GM18870 (cell line): ENCODE measurements at regions not wholly inside any gene's neighbourhood (a gene's known extent, or its start where the extent isn't known, plus 50 kb on each side); places are given as distances from the start of the nearest gene placed in this dataset.
"Not testable (repeated sequence)": the region's sequence is repeated elsewhere in the genome, so short reads cannot be mapped to it uniquely, and the experiment has no call there.

ENCODE experiments used
- ATAC-seq: cut with Tn5 transposase; IDR thresholded peaks from one replicate; pipeline ENCODE4 v1.9.1; 2021; ENCODE audit warnings: moderate library complexity; ENCODE audit not compliant: unreplicated experiment

DNA sequence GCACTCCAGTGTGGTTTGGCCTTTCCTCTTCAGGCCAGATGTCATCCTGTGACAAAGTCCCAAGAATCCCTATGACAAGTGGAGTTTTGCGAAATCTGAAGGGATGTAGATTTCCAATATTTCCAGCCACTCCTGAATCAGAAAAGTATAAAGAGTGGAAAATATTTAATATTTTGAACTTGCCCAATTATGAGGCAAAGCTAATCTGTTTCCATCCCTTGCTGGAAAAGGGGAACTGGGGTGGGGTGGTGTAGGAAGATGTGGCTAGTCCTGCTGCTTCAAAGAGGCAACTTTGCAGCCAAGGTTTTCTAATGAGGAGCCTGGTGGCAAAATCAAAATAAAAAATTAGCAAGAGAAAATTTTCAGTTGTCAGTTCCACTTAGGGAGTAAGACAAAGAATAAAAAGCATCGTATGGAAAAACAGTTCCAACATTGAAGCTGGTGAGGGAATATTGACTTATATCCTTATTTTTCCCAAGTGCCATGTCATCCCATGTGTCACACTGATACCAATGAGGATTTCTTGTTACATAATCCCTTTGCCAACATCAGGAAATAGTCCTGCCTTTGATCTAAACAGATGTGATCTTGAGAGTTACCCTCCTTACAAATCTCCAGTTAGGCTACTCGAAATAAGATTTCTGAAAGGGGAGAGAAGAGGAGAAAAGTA lies 480.0 kb upstream of the JARID2 start:
- no peak for ATAC-seq

DNA sequence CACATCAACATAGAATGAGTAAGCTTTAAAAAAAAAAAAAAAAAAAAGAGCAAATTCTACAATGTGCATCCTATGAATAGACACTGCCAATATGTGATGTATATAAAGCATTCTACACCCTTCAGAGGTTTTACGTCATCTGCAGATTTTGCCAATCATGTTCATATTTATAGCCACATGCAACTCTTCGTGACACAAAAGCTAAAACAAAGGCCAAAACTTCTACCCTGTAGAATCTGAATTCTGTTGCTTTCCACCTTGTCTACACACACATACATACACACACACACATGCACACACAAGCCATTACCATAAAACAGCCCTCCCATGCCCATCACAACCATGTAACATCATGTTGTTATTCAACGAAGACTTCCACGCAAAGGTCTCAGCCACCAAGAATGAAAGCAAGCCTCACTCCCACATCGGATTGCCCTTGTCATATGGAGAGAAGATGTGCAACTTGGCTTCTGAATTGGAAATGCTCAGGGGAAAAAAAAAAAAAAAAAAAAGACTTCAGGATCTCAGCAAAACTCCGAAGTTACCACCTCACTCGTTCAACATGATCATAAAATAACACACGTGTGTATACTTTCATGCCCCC lies 479.4 kb upstream of the JARID2 start:
- no peak for ATAC-seq

DNA sequence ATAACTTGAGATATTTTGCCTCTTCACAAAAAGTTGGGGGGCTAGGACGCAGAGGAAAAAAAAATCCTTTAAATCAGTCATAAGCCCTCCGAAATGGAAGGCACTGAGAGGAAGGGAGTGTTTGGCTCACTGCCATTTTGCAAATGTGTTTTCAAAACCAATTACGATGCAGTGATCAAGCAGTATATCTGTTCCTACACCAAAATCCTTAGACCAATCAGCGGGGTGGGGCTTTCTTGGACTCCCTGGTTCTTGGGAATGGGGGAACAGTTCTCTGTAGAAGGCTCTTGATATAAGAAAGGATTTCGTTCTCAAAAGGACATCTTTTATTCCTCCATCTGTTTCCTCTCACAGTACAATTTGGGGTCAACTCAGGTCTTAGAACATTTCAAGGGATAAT lies 478.6 kb upstream of the JARID2 start:
- ATAC-seq, result no peak

- no peak for ATAC-seq
These were observed 475.8 kb upstream of the JARID2 start for GRCh38 chr6:14770040-14770439.

DNA sequence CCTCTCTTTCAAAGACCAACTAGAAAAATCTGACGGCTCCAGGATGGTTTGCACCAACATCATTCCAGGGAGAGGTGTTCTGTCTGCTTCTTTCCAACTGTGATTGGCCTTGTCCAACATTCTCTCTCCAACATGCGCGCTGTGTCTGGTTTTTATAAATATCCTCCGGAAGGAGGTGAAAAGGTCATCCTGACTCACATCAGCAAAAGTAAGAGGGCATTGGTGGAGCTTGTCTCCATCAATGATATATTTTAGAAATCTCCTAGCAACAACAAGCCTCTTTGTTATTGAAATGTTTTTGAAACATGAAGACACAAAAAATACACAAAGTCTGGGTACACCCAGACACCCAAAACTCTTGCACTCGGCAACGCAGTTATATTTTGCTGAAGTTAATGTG lies 475.3 kb upstream of the JARID2 start:
- ATAC-seq, result no peak

GRCh38 chr6:14771016-14771415 lies 474.9 kb upstream of the JARID2 start:
- ATAC-seq, result no peak

DNA sequence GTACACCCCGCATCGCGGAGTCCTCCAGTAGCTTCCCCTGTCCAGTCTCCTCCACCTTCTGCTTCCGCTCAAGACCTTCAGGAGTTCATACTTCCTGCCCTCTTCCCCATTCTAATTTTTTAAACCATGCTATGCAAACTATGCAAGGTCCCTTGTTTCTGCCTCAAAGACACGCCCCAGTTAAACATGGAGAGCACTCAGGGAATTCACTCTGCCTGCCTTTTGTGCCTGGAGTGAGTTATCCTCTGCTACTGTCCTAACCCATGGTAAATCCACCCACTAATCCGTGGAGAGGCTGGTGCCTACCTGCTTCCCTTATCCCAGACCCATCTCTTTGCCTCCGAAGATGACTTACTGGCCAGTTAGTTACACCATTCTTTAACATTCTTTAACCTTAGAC lies 473.7 kb upstream of the JARID2 start:
- ATAC-seq, result no peak

DNA sequence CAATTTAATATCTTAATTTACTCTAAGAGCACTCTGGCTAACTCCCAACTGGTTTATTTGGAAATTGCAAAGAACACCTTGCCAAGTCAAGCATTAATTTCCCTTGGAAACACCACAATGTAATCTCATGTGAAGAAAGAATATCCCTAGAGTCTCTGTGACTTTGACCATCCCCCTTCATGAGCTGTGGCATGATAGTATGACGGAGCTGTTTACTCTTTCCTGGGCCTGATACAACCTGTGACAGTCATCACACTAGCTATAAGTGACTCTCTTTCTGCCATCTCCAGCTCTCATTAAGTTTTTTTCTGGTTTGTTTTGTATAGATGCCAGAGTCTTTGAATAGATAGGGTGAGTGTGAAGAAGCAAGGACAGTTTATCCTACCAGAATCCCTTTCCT lies 470.3 kb upstream of the JARID2 start:
- ATAC-seq, result no peak

GRCh38 chr6:14776307-14776706 lies 469.6 kb upstream of the JARID2 start:
- ATAC-seq, result no peak

DNA sequence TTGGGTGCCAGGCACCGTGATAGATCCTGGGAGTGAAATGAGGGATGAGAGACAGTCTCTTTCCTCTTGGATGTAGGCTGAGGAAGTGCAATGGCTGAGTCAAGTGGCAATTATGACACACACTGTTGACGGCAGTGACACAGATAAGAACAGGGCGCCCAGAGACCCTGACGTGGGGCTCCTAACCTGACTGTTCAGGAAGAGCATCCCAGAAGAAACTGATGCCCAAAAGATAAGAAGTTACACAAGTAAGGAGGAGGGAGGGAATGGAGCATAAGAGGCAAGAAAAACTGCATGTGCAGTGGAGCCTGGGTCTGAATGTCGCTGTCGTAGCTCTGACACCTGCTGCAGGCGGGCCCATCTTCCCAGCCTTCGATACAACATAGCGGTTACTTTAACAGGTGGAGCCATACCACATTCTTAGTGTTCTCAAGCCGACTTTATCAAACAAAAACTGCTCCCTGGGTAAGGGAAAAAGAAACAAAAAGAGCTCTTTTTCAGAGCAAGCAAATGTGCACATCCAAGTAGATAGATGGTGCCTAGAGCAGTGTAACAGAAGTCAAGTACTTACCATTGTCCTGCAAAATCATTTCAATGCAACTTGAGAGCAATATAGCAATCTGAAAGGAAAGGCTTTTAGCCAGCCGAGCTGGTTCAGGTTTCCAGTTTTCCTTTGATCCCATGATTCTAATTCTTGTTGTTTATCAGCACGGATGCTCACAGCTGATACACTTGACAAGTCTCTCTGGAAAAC lies 463.9 kb upstream of the JARID2 start:
- ATAC-seq, result no peak

DNA sequence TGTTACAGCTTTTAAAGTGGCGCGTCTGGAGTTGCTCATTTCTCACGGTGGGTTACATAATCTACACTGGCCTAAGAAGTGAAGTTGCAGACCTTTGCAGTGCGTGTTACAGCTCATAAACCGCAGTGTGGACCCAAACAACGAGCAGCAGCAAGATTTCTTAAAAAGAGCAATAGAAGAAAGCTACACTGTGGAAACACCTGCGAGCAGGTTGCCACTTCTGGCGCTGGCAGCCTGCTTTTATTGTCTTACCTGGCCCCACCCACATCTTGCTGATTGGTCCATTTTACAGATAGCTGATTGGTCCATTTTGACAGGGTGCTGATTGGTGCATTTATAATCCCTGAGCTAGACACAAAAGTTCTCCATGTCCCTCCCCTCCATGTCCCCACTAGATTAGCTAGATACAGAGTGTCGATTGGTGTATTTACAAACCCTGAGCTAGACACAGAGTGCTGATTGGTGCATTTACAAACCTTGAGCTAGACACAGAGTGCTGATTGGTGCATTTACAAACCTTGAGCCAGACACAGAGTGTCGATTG lies 462.9 kb upstream of the JARID2 start:
- ATAC-seq, result not testable (repeated sequence)

DNA sequence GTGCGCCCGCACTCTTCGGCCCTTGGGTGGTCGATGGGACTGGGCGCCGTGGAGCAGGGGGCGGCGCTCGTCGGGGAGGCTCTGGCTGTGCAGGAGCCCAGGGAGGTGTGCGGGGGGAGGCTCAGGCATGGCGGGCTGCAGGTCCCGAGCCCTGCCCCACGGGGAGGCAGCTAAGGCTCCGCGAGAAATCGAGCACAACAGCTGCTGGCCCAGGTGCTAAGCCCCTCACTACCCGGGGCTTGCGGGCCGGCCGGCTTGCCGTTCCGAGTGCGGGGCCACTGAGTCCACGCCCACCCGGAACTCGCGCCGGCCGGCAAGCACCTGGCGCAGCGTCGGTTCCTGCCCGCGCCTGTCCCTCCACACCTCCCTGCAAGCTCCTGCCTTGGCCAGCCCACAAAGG lies 462.3 kb upstream of the JARID2 start:
- ATAC-seq, result no peak

DNA sequence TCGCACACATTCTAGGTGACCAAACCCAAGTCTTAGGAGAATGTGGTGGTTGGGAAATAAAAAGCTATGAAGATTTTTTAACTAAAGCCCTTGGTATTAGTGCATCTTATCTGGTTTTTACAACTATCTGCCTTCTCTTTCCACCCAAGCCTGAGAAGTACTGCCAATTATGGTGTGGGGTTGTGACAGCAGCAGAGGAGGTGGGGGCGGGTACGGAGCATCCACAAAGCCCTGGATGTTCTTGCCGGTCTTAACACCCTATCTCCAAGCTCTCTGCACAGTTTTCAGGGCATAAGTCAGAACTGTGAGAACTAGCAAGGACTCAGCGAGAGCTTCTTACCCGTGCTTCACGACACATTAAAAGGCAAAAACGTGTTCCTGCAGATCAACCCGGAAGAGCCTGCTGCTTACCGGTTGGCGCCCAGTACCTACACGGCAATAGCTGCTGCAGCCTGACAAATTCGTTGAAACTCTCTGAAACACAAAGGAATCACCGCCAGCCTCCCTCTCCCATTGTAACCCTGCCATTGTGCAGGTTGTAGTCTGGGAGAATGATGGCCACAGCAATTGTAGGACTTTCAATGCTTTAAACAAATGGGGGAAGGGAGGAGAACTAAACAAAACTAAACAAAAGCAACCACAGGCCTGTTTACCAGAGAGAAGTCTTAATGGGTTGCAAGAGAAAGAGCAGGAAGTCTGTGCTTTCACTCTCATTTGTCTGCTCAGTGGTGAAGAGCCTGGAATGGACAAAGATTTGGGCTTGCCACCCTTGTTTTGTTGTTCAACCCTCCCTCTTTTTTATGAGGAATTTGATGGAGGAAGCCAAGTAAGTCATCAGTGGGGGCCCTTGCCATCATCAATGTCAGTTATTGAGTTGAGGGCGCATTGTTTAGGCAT lies 461.0 kb upstream of the JARID2 start:
- no peak for ATAC-seq

DNA sequence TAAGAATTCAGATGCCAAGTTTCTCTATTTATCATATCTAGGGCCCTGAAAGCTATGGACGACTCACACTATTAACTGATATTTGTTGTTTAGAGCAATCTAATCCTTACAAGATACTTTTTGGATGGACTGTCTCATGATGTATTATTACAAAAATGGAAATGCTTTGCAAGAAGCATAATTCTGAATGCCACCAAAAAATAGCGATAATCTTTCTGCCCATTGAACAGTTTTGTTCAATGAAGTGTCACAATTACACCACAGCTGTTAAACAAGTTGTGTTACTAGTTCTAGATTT lies 460.4 kb upstream of the JARID2 start:
- ATAC-seq, result no peak

DNA sequence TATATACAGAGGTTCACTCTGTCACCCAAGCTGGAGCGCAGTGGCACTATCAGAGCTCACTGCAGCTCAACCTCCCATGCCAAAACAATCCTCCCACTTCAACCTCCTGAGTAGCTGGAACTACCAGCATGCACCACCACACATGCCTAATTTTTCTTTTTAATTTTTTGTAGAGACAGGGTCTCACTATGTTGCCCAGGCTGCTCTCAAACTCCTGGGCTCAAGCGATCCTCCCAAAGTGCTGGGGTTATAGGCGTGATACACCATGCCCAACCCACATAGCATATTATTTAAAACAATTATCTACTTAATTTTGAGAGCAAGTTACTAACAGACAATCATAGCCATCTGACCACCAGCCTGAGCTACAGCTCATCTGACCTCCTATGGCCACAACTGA lies 459.9 kb upstream of the JARID2 start:
- ATAC-seq, result no peak

GRCh38 chr6:14786455-14786854 lies 459.4 kb upstream of the JARID2 start:
- no peak for ATAC-seq

- ATAC-seq, result no peak
These were observed 458.6 kb upstream of the JARID2 start for GRCh38 chr6:14787250-14787649.

- ATAC-seq, result no peak
These were observed 458.2 kb upstream of the JARID2 start for GRCh38 chr6:14787677-14788076.

DNA sequence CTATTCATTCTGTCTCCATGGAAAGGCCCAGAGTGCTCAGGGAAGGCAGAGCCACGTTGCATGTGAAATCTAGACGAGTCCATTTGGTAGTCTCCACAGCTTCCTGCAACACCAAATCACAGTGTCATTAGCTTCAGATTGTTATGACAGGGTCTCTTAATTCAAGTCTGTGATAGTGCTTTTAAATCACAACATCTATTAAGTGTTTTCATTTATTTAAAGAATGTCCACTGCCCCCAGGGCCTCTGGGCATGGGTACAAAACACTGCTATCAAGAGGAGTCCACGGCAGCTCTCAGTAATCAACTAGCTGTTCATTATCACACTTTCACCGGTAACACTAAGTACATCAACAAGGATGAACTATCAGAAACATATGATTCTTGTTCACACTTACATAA lies 455.9 kb upstream of the JARID2 start:
- ATAC-seq, result no peak

DNA sequence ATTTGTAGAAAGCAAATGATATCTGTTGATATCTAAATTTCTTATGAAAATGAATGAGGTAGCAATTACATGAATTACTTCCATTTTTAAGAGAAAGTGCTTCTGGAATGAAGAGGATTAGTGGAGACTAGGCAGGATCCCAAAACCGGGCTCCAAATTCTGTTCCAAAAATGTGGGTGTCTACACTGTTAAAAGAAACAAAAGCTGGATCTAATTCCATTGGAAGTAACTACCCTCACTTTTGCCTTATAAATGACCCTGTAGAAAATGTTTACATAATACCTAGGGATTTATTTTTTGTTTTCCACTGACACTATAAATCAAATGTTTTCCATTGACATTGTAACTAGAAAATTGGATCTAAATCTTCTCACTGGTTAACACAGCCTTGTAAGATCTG lies 454.9 kb upstream of the JARID2 start:
- no peak for ATAC-seq

- ATAC-seq, result no peak
These were observed 454.3 kb upstream of the JARID2 start for GRCh38 chr6:14791526-14791925.
